Daoy (cell line): ENCODE measurements at regions not wholly inside any gene's neighbourhood (a gene's known extent, or its start where the extent isn't known, plus 50 kb on each side); places are given as distances from the start of the nearest gene placed in this dataset.
"Not testable (repeated sequence)": the region's sequence is repeated elsewhere in the genome, so short reads cannot be mapped to it uniquely, and the experiment has no call there.

Experiments
- DNase-seq: peaks from one replicate; pipeline ENCODE4 v3.0.0-alpha.2; 2015; ENCODE audit warnings: low read depth

DNA sequence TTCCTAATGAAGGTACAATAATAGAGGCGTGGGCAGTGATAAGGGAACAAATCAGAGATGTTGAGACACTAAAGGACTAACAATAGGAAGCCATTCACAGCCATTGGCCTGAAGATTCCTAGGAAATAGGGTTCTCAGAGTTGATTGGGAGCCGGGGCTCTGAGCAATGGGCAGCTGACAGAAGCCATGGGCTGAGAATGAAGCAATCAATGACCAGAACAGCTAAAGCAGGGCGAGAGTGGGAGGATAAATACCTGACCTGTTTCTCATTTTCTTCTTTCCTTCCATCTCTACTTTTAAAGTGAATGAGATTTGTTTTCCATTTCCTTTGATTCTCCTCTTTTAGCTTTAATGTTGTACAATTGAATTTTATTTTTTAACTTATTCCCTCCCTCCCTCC lies 774.7 kb upstream of the ADGRL4 start:
- peak; percentile 2 for DNase-seq

DNA sequence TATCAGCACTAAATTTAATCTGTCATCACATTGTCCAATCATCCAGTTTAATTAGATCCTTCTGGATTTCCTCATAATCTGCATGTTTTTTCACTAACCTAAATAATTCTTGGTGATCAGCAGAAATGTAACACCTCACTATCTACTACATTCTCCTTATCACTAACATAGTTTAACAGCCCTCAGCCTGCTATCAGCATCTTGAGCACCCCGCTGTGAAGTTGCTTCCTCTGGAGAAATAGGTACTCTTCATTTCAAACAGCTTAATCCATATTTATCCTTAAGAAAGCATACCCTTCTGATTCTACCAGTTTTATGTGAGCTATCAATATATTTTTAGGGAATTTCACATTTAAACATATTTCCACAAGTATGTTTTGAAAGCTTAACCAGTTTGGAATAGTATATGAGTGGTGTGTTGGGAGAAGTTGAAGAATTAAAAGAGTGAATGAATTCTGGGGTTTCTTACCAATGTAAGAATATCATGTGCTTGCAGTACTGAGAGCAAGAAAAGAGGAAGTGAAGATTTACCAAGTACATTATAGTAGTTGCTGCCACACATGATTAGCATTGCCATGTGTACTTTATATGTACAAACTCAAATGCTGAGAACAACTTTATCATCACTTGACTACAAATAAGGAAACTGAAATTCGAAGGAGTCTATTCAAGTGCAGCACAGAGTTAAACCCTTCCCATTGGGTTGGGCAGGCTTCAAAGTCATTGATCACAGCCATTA lies 771.1 kb upstream of the ADGRL4 start:
- DNase-seq = no peak

DNA sequence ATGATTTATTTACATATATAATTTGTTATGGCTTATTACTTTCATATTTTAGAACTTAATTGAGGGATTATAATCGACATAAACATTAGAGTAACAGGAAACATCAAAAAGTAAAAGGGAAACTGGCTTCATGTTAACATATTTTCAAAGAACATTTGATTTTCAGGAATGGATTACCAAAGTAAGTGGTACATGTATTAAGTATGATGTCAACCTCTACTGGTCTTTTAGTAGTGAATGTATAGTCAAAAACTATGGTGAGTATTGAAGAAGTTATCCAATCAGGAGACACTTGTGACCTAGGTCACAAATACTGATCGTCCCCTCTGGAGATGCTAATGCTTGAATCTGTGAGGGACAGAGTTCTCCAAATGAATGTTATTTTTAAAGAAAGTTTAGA lies 768.9 kb upstream of the ADGRL4 start:
- DNase-seq = no peak

DNA sequence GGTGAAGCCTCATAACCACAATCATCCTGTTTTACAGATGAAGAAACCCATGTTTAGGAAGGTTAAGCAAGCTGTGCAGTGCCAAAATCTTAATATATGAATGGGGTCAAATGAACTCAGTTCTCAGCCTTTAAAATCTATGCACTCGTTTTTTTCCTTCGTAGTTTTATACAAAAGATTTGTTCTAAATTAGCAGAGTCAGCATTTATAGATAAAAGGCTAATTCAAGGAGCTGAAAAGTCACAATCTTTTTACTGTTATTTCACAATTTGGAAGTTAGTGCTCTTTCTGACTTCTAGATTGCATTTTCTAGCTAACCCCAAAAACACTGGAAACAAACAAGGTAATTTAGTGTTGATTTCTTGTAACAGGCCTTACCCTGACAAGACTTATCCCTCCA lies 766.9 kb upstream of the ADGRL4 start:
- DNase-seq = no peak

GRCh38 chr1:79762461-79762860 lies 755.9 kb upstream of the ADGRL4 start:
- DNase-seq = no peak

DNA sequence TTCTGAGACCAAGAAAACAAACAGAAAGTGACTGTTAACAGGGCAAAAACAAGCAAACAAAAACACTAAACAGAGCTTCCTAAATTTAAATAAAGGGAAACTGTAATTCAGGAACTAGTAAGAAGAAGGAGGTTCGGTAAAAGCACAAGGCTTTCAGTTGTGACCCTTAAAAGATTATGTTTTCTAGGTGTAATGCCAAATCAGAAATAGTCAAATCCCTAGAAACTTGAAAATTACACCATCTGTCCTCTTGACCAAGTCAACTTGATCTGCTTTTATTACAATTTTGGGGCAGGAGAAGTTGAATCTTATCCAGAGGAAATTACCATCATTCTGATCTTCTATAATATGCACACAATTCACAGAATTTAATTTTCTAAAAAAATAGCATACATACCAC lies 754.0 kb upstream of the ADGRL4 start:
- DNase-seq = no peak

- DNase-seq = no peak
These were observed 743.1 kb upstream of the ADGRL4 start for GRCh38 chr1:79749607-79750006.

DNA sequence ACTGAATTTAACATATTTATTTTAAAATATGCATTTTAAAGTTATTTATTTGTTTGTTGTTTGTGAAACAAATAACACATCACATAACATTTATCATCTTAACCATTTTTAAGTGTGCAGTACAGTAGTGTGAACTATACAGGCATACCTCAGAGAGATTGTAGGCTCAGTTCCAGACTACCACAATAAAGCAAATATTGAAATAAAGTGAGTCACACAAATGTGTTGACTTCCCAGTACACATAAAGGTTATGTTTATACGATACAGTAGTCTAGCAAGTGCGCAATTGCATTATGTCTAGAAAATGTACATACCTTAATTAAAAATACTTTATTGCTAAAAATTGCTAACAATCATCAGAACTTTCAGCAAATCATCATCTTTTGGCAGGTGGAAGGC lies 739.4 kb upstream of the ADGRL4 start:
- DNase-seq = no peak

DNA sequence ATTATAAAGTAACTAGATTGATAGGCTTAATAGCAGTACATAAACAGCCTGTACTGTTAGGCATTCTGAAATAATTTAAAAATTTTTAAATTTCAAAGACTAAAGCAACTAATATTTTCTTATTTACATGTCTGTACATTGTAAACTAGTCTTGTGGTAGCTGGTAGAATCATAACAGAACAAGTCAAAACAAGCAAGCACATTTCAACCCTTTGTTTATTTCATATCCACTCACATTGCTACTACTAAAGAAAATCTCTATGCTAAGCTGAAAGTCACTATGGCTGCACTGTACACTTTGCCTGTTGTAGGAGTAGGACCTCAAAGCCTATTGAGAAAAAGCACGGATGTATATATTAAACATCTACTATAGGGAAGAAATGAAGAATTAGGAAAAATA lies 738.2 kb upstream of the ADGRL4 start:
- DNase-seq = no peak

- no peak for DNase-seq
These were observed 735.3 kb upstream of the ADGRL4 start for GRCh38 chr1:79741720-79742421.

- no peak for DNase-seq
These were observed 731.6 kb upstream of the ADGRL4 start for GRCh38 chr1:79738101-79738500.

DNA sequence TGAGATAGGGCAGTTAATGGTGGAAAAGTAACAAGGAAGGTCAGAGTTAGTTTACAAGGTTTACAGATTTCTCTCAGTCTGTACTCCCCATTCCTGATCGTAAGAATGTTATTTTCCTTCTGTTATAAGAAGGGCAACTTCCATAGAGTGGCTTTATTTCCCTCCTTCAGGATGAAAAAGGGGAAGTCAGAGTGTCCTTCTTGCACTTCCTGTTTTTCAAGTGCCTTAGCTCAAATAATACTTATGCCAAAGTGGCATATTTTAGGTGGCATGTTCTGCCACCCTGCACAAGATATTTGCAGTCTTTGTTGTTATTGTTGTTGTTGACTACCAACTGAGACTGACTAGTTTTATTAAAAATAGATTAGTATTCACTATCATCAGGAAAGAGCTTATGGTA lies 730.7 kb upstream of the ADGRL4 start:
- no peak for DNase-seq

DNA sequence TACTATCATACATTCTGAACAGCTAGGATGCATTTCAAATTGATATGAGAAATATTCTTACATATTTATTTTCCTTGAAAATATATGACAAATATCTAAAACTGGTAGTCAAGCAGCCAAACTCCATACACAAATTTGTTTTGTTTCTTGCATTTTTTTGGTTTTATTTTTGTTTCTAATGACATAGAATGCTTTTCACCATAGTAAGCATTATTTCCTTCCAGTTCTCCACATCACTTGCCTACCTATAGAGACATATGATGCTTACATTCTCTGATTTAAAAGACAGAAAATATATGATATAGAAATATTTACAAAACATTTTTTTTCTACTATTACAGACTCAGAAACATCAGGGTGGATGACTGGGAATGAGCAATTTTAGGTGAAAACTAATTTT lies 726.4 kb upstream of the ADGRL4 start:
- DNase-seq = no peak

- DNase-seq = no peak
These were observed 720.4 kb upstream of the ADGRL4 start for GRCh38 chr1:79726911-79727310.

GRCh38 chr1:79726321-79726720 lies 719.8 kb upstream of the ADGRL4 start:
- DNase-seq = no peak

DNA sequence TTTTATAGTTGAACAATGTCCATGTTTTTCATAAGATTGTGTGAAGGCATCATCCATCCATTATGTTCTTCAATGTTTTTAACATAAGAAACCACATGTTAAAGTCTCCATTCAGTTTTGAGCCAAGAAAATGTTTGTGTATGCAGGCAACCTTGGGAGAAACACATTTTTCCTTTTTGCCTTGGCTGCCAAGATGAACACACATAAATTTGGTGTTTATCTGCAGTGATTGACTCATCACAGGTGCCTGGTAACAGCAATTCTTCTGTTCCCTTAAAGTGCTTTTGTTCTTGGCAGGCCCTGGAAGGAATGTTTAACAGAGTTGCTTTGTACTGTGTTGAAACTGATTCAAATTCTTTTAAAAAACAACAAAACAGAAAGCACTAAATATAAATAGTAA lies 709.9 kb upstream of the ADGRL4 start:
- no peak for DNase-seq

DNA sequence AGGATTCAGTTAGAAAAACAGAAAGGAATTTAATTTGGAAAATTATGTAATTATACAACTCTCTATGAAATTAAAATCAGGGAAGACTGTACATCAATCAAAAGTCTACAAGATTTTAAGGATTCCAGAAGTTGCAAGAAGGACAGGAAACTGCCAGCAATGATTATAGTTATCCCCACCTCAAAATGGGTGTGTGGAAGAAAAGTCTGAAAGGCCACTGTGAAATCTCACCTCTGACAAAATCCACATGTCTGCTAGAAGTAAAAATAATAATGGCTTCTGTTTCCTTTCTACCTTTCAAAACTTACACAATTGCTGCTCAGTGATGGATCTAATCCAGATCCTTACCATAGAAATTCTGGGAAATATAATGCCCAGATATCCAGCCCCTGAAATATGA lies 708.1 kb upstream of the ADGRL4 start:
- DNase-seq = no peak

- no peak for DNase-seq
These were observed 704.5 kb upstream of the ADGRL4 start for GRCh38 chr1:79711001-79711431.

- DNase-seq = no peak
These were observed 702.2 kb upstream of the ADGRL4 start for GRCh38 chr1:79708646-79709265.

- DNase-seq = no peak
These were observed 698.7 kb upstream of the ADGRL4 start for GRCh38 chr1:79705218-79705617.

- no peak for DNase-seq
These were observed 697.5 kb upstream of the ADGRL4 start for GRCh38 chr1:79704067-79704466.

DNA sequence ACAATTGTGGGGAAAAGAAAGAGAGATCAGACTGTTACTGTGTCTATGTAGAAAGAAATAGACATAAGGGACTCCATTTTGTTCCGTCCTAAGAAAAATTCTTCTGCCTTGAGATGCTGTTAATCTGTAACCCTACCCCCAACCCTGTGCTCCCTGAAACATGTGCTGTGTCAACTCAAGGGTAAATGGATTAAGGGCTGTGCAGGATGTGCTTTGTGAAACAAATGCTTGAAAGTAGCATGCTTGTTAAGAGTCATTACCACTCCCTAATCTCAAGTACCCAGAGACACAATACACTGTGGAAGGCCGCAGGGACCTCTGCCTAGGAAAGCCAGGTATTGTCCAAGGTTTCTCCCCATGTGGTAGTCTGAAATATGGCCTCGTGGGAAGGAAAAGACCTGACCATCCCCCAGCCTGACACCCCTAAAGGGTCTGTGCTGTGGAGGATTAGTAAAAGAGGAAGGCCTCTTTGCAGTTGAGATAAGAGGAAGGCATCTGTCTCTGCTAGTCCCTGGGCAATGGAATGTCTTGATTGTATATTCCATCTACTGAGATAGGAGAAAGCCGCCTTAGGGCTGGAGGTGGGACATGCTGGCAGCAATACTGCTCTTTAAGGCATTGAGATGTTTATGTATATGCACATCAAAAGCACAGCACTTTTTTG lies 695.9 kb upstream of the ADGRL4 start:
- not testable (repeated sequence) for DNase-seq

DNA sequence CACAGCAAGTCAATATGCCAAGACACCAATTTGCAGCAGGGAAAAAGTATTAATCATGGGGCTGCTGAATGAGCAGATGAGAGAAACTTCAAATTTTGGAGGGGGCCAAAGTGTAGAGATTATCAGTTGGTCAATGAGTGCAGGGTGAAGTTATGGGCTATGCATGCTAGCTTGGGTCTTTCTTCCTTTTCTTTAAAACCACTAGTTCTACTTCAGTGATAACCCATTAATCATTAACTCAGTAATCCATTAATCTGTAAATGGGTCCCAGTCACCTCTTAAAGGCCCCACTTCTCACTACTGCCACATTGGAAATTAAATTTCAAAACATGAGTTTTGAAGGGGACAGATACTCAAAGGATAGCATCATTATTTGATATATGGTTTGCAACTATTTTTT lies 688.6 kb upstream of the ADGRL4 start:
- DNase-seq = no peak
